Cardiac muscle cell (in vitro differentiated cells and primary cell): ENCODE measurements at regions not wholly inside any gene's neighbourhood (a gene's known extent, or its start where the extent isn't known, plus 50 kb on each side); places are given as distances from the start of the nearest gene placed in this dataset.

Source experiments
- DNase-seq, 2 donors: peaks; one replicate each; pipeline versions ENCODE4 v3.0.0 to v3.0.0-alpha.2; 2010 to 2017; ENCODE audit warnings: low read depth in 1 of 2, low spot score in 1 of 2
- H3K27ac ChIP-seq: fragments of 200-600 bp; sonication (generic); 2 replicates; pipeline ENCODE4 v1.5.1; 2016
- H3K27me3 ChIP-seq: fragments of 200-600 bp; sonication (generic); 2 replicates; pipeline ENCODE4 v1.6.0; 2016; ENCODE audit warnings: control low read depth
- H3K36me3 ChIP-seq: fragments of 200-600 bp; sonication (generic); 2 replicates; pipeline ENCODE4 v1.5.1; 2016; ENCODE audit warnings: control low read depth
- H3K4me1 ChIP-seq: fragments of 200-600 bp; sonication (generic); 2 replicates; pipeline ENCODE4 v1.8.1; 2017; ENCODE audit warnings: low read depth, mild to moderate bottlenecking, mixed run types
- H3K4me3 ChIP-seq: fragments of 200-600 bp; sonication (generic); 2 replicates; pipeline ENCODE4 v1.5.1; 2016; ENCODE audit warnings: mild to moderate bottlenecking
- H3K9me3 ChIP-seq: fragments of 200-600 bp; sonication (generic); 2 replicates; pipeline ENCODE4 v1.5.1; 2017; ENCODE audit warnings: low read depth, mild to moderate bottlenecking, control low read depth
- CTCF ChIP-seq: IDR thresholded peaks from 2 replicates; pipeline ENCODE4 v1.5.1; 2012; ENCODE audit warnings: low read depth, mild to moderate bottlenecking, low read length

GRCh38 chr9:117784996-117785395 is 80.8 kb downstream of the TLR4 start:
- TF ChIP-seq CTCF, result no peak
- no peaks in the 10 kb centered on the region for H3K27me3 ChIP-seq
- H3K27ac ChIP-seq, result no peak overlapping the region
- no peaks in the 10 kb centered on the region for H3K4me1 ChIP-seq
- DNase-seq, result no peak
- H3K36me3 ChIP-seq, result no peaks in the 10 kb centered on the region
- no peaks in the 10 kb centered on the region for H3K9me3 ChIP-seq
- no peak overlapping the region for H3K4me3 ChIP-seq

GRCh38 chr9:117787746-117788145 is 83.5 kb downstream of the TLR4 start:
- Histone ChIP-seq H3K9me3 (no peaks in the 10 kb centered on the region), H3K27ac (no peak overlapping the region), H3K4me1 (no peaks in the 10 kb centered on the region), H3K27me3 (no peaks in the 10 kb centered on the region), H3K4me3 (no peak overlapping the region), H3K36me3 (no peaks in the 10 kb centered on the region)
- no peak for TF ChIP-seq CTCF
- no peak for DNase-seq

- no peak overlapping the region for H3K4me3 ChIP-seq
- DNase-seq, result no peak
- TF ChIP-seq CTCF, result no peak
Measured at GRCh38 chr9:117795271-117795670, 91.1 kb downstream of the TLR4 start.

GRCh38 chr9:117796681-117797080 is 92.5 kb downstream of the TLR4 start:
- no peaks in the 10 kb centered on the region for H3K4me1 ChIP-seq
- no peaks in the 10 kb centered on the region for H3K9me3 ChIP-seq
- DNase-seq, result peak in 1 of 2 donors; percentile 47
- H3K4me3 ChIP-seq, result no peak overlapping the region
- TF ChIP-seq CTCF, result no peak
- H3K27me3 ChIP-seq, result no peaks in the 10 kb centered on the region
- H3K36me3 ChIP-seq, result no peaks in the 10 kb centered on the region
- no peak overlapping the region for H3K27ac ChIP-seq

More at GRCh38 chr9:117795271-117795670, 91.1 kb downstream of the TLR4 start:
- Histone ChIP-seq H3K4me1 (no peaks in the 10 kb centered on the region), H3K36me3 (no peaks in the 10 kb centered on the region), H3K27ac (no peak overlapping the region), H3K27me3 (no peaks in the 10 kb centered on the region), H3K9me3 (no peaks in the 10 kb centered on the region)

- Histone ChIP-seq H3K27ac (no peak overlapping the region), H3K9me3 (no peaks in the 10 kb centered on the region), H3K36me3 (no peaks in the 10 kb centered on the region), H3K27me3 (no peaks in the 10 kb centered on the region), H3K4me3 (no peak overlapping the region), H3K4me1 (no peaks in the 10 kb centered on the region)
- DNase-seq, result no peak
- no peak for TF ChIP-seq CTCF
Measured at GRCh38 chr9:117800389-117800788, 96.2 kb downstream of the TLR4 start.

- Histone ChIP-seq H3K4me1 (no peaks in the 10 kb centered on the region), H3K27ac (no peak overlapping the region), H3K27me3 (no peaks in the 10 kb centered on the region), H3K9me3 (no peaks in the 10 kb centered on the region), H3K4me3 (no peak overlapping the region), H3K36me3 (no peaks in the 10 kb centered on the region)
- TF ChIP-seq CTCF, result no peak
- no peak for DNase-seq
Measured at GRCh38 chr9:117809751-117810150, 105.5 kb downstream of the TLR4 start.
